Esophagus squamous epithelium (tissue), 4 donors: ENCODE measurements at regions not wholly inside any gene's neighbourhood (a gene's known extent, or its start where the extent isn't known, plus 50 kb on each side); places are given as distances from the start of the nearest gene placed in this dataset.

ENCODE experiments used
- POLR2A ChIP-seq, 4 donors: fragments of 450-650 bp; IDR thresholded peaks; one replicate each; pipeline ENCODE4 v1.6.1; 2017; ENCODE audit warnings: antibody characterized with exemption in 4 of 4, mild to moderate bottlenecking in 4 of 4, moderate library complexity in 3 of 4
- TF ChIP-seq, protein P1 (sequence below), 6 experiments: fragments of 450-650 bp in 4 of 6; fragments of 200-600 bp in 2 of 6; sonication (generic) in 2 of 6; IDR thresholded peaks; one replicate each; pipeline ENCODE4 v1.5.1; 2016 to 2019; ENCODE audit warnings: antibody characterized with exemption in 6 of 6, mild to moderate bottlenecking in 4 of 6, moderate library complexity in 4 of 6

DNA sequence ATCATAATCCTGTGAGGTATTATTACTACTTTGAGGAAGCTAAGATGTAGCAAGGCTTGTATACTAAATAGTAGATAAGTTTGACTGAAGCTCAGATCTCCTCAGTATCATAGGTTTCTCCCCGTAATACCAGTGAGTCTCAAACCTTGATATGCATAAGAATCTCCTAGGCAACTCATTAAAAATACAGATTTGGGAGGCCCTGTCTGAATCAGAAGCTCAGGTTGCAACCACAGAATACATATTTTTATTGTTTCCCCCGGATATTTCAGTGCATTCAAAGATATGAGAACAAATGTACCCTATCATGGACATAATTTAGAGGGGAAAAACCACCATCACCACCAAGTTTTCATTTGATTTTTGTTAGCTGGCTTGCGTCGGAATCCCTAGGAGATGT lies 242.1 kb upstream of the C2CD4B start:
- no peak for TF ChIP-seq POLR2A (IDR thresholded peaks at IDR 0.05)
- TF ChIP-seq, protein P1, sequence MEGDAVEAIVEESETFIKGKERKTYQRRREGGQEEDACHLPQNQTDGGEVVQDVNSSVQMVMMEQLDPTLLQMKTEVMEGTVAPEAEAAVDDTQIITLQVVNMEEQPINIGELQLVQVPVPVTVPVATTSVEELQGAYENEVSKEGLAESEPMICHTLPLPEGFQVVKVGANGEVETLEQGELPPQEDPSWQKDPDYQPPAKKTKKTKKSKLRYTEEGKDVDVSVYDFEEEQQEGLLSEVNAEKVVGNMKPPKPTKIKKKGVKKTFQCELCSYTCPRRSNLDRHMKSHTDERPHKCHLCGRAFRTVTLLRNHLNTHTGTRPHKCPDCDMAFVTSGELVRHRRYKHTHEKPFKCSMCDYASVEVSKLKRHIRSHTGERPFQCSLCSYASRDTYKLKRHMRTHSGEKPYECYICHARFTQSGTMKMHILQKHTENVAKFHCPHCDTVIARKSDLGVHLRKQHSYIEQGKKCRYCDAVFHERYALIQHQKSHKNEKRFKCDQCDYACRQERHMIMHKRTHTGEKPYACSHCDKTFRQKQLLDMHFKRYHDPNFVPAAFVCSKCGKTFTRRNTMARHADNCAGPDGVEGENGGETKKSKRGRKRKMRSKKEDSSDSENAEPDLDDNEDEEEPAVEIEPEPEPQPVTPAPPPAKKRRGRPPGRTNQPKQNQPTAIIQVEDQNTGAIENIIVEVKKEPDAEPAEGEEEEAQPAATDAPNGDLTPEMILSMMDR (IDR thresholded peaks at IDR 0.05): no peak
